ENCODE measurements at regions not wholly inside any gene's neighbourhood (a gene's known extent, or its start where the extent isn't known, plus 50 kb on each side); places are given as distances from the start of the nearest gene placed in this dataset.

- Histone ChIP-seq H3K4me3 (ENCODE audit: low read length) (no peak overlapping the region), H3K9me2 (ENCODE audit: insufficient read depth, low read length) (no peaks in the 10 kb centered on the region), H3F3A (ENCODE audit: insufficient read depth, low read length, poor library complexity, severe bottlenecking) (no peaks in the 10 kb centered on the region), H2AFZ (ENCODE audit: low read depth, low read length) (no peak overlapping the region), H3K9ac (ENCODE audit: low read length) (no peak overlapping the region), H3K4me2 (ENCODE audit: low read length) (no peak overlapping the region), H3K36me3 (ENCODE audit: insufficient read depth, low read length) (no peaks in the 10 kb centered on the region), H4K20me1 (ENCODE audit: insufficient read depth) (no peaks in the 10 kb centered on the region), H3K9me3 (ENCODE audit: low read length) (no peaks in the 10 kb centered on the region), H3K27me3 (ENCODE audit: insufficient read depth, low read depth, low read length) (no peaks in the 10 kb centered on the region), H3K27ac (ENCODE audit: low read length) (no peak overlapping the region), H3K79me2 (replicated peaks; ENCODE audit: insufficient read depth, low read length) (no peaks in the 10 kb centered on the region)
- TF ChIP-seq REST (IDR thresholded peaks at IDR 0.05; ENCODE audit: borderline replicate concordance): no peak
- TF ChIP-seq, protein P1, sequence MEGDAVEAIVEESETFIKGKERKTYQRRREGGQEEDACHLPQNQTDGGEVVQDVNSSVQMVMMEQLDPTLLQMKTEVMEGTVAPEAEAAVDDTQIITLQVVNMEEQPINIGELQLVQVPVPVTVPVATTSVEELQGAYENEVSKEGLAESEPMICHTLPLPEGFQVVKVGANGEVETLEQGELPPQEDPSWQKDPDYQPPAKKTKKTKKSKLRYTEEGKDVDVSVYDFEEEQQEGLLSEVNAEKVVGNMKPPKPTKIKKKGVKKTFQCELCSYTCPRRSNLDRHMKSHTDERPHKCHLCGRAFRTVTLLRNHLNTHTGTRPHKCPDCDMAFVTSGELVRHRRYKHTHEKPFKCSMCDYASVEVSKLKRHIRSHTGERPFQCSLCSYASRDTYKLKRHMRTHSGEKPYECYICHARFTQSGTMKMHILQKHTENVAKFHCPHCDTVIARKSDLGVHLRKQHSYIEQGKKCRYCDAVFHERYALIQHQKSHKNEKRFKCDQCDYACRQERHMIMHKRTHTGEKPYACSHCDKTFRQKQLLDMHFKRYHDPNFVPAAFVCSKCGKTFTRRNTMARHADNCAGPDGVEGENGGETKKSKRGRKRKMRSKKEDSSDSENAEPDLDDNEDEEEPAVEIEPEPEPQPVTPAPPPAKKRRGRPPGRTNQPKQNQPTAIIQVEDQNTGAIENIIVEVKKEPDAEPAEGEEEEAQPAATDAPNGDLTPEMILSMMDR (IDR thresholded peaks at IDR 0.05; ENCODE audit: poor library complexity, severe bottlenecking): no peak
- TF ChIP-seq MXI1 (conservative IDR thresholded peaks at IDR 0.05; ENCODE audit: poor library complexity, severe bottlenecking): no peak
- no peak for TF ChIP-seq EZH2 (IDR thresholded peaks at IDR 0.05; ENCODE audit: borderline replicate concordance, insufficient read depth, low read length, poor library complexity, severe bottlenecking)
- TF ChIP-seq TAF1 (IDR thresholded peaks at IDR 0.05; ENCODE audit: low read depth): no peak
- TF ChIP-seq POLR2AphosphoS5 (IDR thresholded peaks at IDR 0.05): no peak
- no peak for TF ChIP-seq EP300 (conservative IDR thresholded peaks at IDR 0.05; ENCODE audit: poor library complexity, severe bottlenecking)
- TF ChIP-seq RAD21 (conservative IDR thresholded peaks at IDR 0.05): no peak
- TF ChIP-seq SMC3 (conservative IDR thresholded peaks at IDR 0.05; ENCODE audit: poor library complexity): no peak
These were observed 393.9 kb upstream of the DEPDC1 start for GRCh38 chr1:68890736-68891135.

DNA sequence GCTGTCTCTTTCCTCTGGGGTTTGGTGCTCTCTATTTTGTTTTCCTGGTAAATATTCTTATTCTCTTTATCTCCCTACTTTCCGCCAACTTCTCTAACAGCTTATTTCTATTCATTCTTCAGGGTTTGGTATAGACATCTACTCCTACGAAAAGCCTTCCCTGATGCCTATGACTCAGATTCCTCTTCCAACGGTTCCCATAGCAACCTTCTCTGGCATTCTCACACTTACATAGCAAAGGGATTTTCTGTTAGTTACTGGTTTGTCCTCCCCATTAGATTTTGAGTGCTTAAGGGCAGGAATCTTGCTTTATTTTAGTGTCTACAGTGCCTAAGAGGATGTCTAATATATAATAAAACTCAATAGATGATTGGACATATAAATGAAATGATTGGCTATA lies 407.6 kb upstream of the DEPDC1 start:
- H3K4me3 ChIP-seq (ENCODE audit: low read length): no peak overlapping the region
- no peak overlapping the region for H3K4me2 ChIP-seq (ENCODE audit: low read length)

DNA sequence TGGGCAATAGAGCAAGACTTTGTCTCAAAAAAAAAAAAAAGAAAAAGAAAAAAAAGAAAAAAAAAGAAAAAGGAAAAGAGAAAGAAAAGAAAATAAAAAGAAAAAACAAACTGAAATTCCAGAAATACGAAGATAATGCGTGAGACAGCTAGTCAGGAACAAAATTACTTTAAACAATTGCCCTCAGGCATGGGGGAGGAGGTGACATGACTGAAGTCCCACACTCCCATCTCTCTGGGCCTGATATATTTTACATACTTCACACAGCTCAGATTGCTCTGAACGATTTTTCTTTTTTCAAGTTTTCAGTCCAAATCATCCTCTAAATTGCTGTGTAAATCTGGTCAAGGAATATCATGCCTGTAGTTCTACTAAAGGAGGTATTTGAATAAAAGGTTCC lies 409.5 kb upstream of the DEPDC1 start:
- Histone ChIP-seq H3F3A (ENCODE audit: insufficient read depth, low read length, poor library complexity, severe bottlenecking) (no peaks in the 10 kb centered on the region), H3K9ac (ENCODE audit: low read length) (no peak overlapping the region), H3K79me2 (replicated peaks; ENCODE audit: insufficient read depth, low read length) (no peaks in the 10 kb centered on the region), H3K4me3 (ENCODE audit: low read length) (no peak overlapping the region), H3K9me2 (ENCODE audit: insufficient read depth, low read length) (no peaks in the 10 kb centered on the region), H2AFZ (ENCODE audit: low read depth, low read length) (no peak overlapping the region), H3K27ac (ENCODE audit: low read length) (no peak overlapping the region), H4K20me1 (ENCODE audit: insufficient read depth) (no peaks in the 10 kb centered on the region), H3K36me3 (ENCODE audit: insufficient read depth, low read length) (no peaks in the 10 kb centered on the region), H3K4me2 (ENCODE audit: low read length) (no peak overlapping the region), H3K9me3 (ENCODE audit: low read length) (no peaks in the 10 kb centered on the region), H3K27me3 (ENCODE audit: insufficient read depth, low read depth, low read length) (no peaks in the 10 kb centered on the region)
- TF ChIP-seq SMC3 (conservative IDR thresholded peaks at IDR 0.05; ENCODE audit: poor library complexity): no peak
- no peak for TF ChIP-seq MXI1 (conservative IDR thresholded peaks at IDR 0.05; ENCODE audit: poor library complexity, severe bottlenecking)
- no peak for TF ChIP-seq REST (IDR thresholded peaks at IDR 0.05; ENCODE audit: borderline replicate concordance)
- TF ChIP-seq, protein P1 (IDR thresholded peaks at IDR 0.05; ENCODE audit: poor library complexity, severe bottlenecking): no peak
- no peak for TF ChIP-seq POLR2AphosphoS5 (IDR thresholded peaks at IDR 0.05)
- TF ChIP-seq EZH2 (IDR thresholded peaks at IDR 0.05; ENCODE audit: borderline replicate concordance, insufficient read depth, low read length, poor library complexity, severe bottlenecking): no peak
- TF ChIP-seq EP300 (conservative IDR thresholded peaks at IDR 0.05; ENCODE audit: poor library complexity, severe bottlenecking): no peak
- no peak for TF ChIP-seq RAD21 (conservative IDR thresholded peaks at IDR 0.05)
- no peak for TF ChIP-seq TAF1 (IDR thresholded peaks at IDR 0.05; ENCODE audit: low read depth)

More for the DNA sequence above, 407.6 kb upstream of the DEPDC1 start:
- Histone ChIP-seq H3K9me3 (ENCODE audit: low read length) (no peaks in the 10 kb centered on the region), H3F3A (ENCODE audit: insufficient read depth, low read length, poor library complexity, severe bottlenecking) (no peaks in the 10 kb centered on the region), H3K9ac (ENCODE audit: low read length) (no peak overlapping the region), H3K79me2 (replicated peaks; ENCODE audit: insufficient read depth, low read length) (no peaks in the 10 kb centered on the region), H3K36me3 (ENCODE audit: insufficient read depth, low read length) (no peaks in the 10 kb centered on the region), H3K27me3 (ENCODE audit: insufficient read depth, low read depth, low read length) (no peaks in the 10 kb centered on the region), H3K27ac (ENCODE audit: low read length) (no peak overlapping the region), H4K20me1 (ENCODE audit: insufficient read depth) (no peaks in the 10 kb centered on the region), H2AFZ (ENCODE audit: low read depth, low read length) (no peak overlapping the region), H3K9me2 (ENCODE audit: insufficient read depth, low read length) (no peaks in the 10 kb centered on the region)
- TF ChIP-seq SMC3 (conservative IDR thresholded peaks at IDR 0.05; ENCODE audit: poor library complexity) (no peak), EZH2 (IDR thresholded peaks at IDR 0.05; ENCODE audit: borderline replicate concordance, insufficient read depth, low read length, poor library complexity, severe bottlenecking) (no peak)
